Stimulated activated CD4-positive, alpha-beta T cell treated with anti-CD3 and anti-CD28 coated beads, Interleukin-1b, Interleukin-23, amount 100 ng/mL, for 4 hours (primary cell): ENCODE measurements at regions not wholly inside any gene's neighbourhood (a gene's known extent, or its start where the extent isn't known, plus 50 kb on each side); places are given as distances from the start of the nearest gene placed in this dataset.
"Not testable (repeated sequence)": the region's sequence is repeated elsewhere in the genome, so short reads cannot be mapped to it uniquely, and the experiment has no call there.

Source experiments
- DNase-seq, 2 donors: peaks; one replicate each; pipeline ENCODE4 v3.0.0-alpha.2; 2020; ENCODE audit warnings: low read depth in 2 of 2

DNA sequence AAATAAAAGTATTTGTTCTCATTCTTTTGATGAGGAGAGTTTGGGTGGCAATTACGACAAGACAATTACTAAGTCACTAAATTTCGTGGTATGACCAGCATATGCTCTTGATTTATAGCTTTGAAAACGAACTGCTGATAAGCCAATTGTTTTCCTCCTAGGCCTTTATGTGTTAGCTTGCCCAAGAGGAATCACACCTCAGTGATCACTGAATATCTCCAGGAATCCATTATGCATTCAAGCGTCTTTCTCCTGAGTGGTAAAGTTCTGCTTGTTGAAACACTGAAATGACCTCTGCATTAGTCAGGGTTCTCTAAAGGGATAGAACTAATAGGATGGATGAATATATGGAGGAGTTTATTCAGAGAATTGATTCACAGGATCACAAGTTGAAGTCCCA is 677.7 kb upstream of the MEF2C start:
- no peak for DNase-seq

DNA sequence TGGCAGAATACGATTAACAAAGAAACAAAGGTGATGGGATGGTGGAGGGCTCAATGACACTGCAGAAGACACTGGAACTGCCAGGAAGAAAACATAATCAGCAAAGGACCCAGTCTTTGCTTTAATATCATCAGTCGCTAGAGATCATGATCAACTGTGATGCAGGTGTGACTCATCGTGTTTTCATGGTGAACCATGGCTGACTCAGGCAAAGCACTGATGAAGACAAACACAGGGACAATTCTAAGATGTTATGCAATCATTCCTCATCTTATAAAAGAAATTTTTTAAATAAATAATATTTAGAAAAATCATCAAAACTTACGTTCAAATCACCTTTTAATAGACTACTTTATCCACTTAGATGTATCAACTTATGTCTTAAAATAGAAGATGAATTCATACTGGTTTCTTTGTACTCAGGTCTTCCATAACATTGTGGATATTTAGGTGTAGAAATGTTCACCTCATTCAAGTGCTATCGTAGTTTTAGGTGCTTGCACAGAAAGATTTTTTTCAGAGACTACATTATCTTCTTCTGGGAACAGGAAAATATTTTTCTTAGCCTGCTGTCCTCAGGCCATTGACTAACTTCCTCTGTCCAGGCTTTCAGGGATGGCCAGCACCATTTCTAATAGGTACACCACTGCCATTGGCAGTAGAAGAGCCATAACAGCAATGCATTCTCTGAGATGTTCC is 673.4 kb upstream of the MEF2C start:
- no peak for DNase-seq

DNA sequence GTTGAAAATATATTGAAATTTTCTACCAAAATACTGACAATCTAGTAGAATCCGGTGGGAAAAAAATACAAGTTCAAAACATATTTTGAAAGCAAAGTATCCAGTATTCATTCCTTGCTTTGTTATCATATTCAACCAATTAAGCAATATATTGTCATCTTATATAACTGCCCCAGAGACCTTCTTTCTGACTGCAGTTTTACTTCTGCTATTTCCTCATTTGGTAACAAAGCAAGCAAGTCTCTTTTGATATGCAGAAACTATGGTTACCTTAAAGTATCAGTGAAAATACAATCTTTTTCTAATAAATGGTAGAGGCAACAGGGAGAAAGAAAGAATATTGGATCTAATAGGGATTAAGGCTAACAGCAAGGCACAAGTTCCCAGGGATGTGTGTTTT is 663.7 kb upstream of the MEF2C start:
- DNase-seq: no peak

DNA sequence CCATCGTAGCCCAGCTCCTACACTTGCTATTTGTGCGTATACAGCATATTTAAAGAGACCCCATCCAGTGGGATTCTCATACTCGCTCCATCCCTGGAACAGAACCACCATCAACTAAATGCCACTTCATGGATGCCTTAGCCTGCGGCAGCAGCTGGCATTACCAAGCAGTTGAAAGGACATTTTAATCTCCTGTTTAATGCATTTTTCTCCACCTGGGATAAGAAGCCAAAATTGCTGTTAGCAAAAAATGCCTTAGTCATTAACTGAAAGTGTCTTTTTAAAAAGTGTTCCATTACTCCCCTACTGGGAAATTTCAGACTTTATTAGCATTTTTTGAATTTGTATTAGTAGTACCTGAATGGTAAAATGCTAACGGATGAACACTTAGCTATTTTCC is 662.6 kb upstream of the MEF2C start:
- no peak for DNase-seq

DNA sequence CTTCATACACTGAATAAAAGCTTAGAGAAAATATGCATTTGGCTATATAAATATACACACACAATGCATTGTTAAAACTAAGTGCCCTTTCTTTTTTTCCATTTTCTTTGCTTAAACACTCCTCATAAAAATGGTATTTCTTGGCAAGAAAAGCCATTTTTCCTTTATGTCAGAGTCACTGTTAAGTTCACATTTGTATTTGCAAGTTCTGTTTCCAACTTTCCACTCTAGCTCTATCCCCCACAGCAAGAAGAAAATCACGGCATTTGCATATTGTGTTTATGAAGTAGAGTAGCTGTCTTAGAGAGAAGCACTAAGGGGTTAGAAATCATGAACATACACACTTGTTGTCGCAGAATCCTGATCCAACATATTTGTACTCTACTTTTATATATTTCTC is 662.1 kb upstream of the MEF2C start:
- DNase-seq: no peak

DNA sequence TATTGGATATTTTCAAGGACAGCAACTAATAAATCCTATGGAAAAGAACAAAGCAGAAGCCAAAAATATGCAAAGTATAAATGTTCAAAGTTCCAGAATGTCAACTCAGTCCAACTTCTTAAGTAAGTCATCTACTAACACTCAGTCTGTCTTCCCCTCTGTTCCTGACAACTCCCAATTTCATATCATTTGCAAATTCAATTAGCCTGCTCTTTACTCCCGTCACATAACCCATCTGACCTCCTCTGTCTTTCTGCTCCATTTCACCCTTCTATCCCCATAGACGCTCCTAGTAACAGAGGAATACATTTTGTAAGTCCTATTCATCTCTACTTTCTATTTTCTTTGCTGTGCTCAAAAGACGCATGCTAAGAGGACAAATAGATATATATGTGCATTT is 659.8 kb upstream of the MEF2C start:
- no peak for DNase-seq

DNA sequence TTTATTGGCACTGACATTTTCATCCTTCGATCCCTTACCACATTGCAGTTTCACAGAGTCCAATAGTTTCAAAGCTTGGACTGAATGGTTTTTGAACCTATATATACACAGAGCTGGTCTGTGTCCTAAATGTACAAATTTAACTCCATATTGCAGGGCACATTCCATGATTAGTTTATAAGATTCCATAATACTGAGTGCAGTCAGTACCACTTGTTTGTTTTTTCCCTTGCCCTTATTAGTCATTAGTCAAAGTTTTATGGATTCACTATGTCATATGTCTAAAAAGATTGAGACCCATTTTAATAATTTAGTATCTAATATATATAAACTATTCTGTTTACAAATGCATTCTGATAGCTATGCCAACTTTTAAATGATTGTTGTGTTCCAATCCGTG is 654.8 kb upstream of the MEF2C start:
- no peak for DNase-seq

DNA sequence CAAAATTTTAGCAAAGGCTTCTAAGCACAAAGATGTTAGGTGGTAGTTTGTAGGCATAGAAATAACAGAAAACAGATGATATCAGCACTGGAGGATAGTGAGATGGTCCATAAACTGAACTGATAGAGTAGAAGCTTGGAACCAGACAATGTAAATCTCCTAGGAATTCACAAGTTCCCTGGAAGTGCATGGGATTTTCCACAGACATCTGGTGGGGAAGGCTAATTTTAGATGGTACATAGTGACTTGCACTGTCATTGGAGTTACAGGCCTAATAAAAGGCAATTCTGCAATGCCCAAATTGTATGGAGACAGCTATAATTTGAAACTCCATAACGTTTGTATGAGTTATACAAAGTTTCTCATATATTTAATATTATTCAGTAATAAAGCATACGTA is 653.0 kb upstream of the MEF2C start:
- DNase-seq: no peak

DNA sequence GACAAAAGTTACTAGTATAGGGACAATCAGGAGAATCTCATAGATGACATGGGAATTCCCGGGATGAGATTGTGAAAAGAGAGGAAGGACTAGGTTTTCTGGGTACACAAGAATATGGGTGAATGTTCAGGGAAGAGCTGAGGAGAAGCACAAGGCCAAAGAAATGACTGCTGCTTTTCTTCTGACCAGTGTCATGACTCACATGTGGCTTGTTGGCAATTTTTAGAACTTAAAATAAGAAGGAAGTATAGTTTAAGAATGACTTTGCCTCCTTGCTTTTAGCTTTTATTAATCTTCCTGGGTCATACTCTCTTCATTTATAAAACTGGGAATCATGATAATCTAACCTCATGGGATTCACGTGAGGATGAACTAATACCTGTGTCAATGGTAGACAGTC is 652.4 kb upstream of the MEF2C start:
- DNase-seq: no peak

DNA sequence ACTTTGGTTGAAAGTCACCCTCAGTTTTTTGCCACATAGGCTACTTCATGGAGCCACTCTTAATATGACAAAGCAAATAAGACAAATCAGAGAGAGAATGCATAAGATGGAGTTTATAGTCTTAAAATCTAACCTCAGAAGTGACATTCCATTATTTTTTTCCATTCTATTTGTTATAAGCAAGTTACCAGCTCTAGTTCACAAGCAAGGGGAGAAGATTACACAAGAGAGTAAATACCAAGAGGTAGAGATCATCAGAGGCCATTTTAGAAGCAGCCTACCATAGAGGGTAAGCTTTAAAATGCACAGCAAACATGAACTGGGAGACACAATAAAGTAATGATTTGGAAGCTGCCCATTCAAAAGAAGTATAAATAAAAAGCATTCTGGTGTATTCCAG is 651.3 kb upstream of the MEF2C start:
- DNase-seq: no peak

DNA sequence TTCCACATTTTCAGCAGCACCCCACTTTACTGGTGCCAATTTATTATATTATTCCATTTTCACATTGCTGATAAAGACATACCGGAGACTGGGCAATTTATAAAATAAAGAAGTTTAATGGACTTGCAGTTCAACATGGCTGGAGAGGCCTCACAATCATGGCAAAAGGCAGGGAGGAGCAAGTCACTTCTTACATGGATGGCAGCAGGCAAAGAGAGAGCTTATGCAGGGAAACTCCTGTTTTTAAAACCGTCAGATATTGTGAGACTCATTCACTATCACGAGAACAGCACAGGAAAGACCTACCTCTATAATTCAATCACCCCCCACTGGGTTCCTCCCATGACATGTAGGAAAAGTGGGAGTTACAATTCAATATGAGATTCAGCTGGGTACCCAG is 641.8 kb upstream of the MEF2C start:
- DNase-seq: no peak

DNA sequence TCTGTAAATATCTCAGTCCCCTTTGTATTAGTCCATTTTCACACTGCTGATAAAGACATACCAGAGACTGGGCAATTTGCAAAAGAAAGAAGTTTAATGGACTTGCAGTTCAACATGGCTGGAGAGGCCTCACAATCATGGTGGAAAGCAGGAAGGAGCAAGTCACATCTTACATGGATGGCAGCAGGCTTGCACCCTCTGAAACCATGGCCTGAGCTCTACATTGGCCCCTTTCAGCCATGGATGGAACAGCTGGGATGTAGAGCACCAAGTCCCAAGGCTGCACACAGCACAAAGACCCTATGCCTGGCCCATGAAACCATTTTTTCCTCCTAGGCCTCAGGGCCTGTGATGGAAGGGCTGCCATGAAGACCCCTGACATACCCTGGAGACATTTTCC is 640.9 kb upstream of the MEF2C start:
- not testable (repeated sequence) for DNase-seq

DNA sequence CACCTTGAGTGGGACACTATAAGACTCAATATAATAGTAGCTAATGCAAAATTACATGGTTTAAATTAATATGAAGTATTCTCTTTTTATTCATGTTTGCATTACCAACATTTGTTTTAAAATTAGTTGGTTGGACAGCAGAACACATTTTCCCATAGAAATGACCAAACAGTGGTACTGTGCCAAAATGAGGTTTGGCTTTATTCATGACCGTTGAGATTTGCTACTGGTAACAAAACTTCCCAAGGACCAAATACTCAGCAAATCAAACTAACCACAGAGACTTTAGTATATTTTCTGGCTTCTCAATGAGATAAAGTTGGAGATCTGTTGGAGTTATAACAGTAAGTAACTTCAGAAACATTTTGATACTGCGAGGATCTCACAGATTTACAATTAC is 637.8 kb upstream of the MEF2C start:
- DNase-seq: no peak

DNA sequence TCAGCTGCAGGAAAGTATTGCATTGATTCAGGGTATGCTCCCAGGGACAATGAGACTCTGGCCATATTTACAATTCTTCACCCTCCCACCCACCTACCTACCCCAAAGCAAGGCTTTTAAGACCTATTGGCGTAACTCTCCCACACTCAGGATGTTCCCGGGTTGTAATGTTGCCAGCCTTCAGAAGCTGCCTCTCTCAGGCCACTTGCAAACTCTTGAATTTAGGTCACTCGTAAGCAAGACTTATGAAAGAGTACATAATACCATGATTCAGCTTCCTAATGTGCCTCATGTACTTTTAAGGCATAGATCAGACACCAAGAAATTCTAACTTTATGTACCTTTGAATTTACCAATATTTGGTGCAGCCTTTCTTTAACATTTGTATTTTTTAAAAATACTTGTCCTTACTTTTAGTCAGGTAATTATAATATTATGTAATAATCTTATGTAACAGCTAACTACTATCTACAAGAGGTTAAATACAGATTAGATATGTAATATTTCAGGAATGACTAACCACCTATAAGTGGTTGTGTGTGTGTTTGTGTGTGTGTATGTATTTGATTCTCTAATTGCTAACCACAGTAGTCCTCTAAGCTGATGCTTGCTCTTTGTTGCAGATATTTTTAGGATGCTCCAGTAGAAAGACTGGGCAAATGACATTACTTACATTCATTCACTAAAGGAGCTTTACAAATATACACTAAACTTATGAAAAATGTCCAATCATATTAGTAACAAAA is 630.5 kb upstream of the MEF2C start:
- DNase-seq: no peak

DNA sequence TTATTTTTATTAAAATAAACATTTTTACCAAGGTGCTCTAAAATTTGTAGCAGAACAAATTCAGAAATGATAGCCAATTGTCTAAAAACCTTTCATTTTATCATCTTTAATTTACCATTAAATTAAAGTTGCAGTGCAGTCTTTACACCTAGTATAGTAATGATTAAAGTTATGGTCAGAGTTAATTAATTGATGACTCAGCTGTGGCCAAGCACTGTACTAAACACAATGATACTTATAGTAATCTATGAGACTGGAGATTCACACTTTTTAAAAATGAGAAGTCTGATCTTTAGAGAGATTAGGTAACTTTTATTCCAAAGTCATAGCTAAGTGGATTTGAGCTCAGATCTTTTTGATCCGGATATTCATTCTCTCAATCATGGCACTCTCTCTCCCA is 621.1 kb upstream of the MEF2C start:
- DNase-seq: no peak

DNA sequence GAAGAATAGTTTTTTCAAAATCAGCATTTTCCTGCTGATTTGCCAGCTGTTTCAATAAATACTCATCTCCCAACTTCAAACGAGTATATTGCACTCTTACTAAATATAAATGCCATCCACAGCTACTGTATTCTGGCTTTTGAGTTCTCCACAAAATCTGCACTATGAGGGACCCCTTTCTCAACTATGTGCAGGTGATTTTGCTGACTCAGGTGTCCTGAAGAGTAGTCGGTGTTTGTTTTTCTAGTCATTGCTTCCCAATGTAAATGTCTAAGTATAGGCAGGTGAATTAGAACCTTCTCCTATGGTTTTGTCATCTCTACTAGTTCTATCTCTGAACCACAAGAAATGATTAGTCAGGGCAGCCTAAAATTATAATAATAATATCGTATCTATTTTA is 616.8 kb upstream of the MEF2C start:
- DNase-seq: no peak

DNA sequence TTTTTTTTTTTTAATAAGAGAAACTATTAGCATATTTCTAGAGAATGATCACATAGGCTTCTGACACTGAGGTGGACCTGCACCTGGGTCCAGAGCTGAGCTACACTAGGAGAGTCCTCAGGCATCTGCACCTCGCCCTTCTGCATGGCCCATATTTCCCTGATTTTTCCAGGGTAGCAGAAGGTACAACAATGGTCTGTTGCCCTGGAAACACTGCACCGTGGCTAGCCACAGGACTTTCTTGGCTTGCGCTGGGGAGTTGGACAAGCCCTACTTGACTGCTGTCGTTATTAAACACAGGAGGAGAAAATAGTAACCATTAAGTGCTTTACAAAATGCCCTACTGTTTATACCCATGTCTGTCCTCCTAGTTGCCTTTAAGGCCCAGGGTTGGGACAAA is 615.7 kb upstream of the MEF2C start:
- no peak for DNase-seq

DNA sequence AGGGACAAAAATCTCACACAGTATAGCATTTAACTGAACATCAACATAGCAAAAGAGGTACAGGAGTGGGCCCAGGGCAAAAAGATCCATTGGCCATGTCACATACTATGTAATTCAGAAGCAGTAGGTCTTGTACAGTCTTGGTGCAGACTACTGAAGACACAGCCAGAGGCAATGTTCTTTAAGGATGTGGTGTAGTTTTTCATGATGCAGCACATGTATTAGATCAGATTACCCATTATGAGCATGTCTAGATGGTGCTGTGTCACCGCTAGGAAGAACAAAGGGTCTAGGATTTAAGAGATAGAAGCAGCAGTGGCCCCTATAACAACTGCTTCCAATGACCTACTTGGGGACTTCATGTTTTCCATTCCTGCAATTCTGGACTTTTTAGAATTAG is 610.4 kb upstream of the MEF2C start:
- DNase-seq: no peak

DNA sequence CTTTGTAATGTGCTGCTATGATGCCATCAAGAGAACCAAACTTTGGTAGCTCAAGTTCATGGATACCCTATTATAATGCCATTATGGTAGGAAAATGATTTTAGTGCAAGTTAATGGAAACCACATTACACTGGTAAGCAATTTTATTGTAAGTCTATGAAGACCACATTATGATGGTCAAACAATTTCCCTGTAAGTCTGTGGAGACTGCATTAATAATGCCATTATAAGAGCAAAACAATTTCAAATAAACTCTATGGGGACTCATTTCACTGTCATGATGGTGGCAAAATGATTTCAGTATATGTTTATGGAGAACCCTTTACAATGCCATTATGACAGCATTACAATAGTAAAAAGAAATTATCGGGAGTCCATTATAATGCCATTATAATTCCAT is 602.0 kb upstream of the MEF2C start:
- DNase-seq: no peak

DNA sequence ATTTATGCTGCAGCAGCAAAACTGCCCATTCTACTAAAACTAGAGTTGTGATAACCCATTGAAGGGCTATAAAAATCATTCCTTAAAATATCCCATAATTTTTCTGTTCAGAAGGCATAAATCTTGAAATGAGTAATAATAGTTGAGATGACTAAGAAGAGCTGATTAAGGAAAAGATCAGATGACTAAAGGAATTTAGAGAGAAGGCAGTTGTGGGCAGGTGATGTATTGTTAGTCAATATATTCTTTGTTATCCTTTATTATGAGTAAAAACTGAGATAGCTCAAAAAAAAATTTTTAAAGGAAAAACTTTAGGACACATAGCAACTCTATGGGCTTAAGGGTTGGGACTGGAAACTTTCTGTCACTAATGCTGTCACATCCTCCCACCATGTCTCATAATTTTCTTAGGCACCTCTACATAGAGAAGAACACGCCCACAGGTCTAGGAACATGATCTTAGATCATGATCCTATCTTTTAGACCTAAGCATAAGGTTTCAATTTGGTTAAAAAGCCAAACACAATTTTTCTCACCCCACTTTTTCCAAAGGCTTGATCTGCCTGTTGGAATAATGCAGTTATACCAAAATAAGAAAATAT is 597.5 kb upstream of the MEF2C start:
- DNase-seq: no peak

DNA sequence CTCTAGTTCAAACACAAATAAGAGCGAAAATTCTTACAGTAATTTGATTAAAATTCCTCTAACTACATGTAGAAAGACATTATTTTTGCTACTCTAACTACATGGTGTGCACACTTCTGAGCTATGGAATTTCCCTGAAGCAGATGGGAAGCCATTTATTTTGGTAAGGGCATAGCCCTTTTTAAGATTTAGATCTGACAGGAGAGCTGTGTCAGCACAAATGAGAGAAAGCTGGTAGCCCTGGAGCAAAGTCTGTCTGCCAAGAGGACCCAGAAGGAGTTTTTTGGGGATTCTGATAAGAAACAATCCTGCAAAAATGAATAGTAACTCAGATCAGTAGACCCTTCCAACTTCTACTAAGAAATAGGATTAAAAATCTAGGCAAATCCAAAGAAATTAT is 595.9 kb upstream of the MEF2C start:
- no peak for DNase-seq

DNA sequence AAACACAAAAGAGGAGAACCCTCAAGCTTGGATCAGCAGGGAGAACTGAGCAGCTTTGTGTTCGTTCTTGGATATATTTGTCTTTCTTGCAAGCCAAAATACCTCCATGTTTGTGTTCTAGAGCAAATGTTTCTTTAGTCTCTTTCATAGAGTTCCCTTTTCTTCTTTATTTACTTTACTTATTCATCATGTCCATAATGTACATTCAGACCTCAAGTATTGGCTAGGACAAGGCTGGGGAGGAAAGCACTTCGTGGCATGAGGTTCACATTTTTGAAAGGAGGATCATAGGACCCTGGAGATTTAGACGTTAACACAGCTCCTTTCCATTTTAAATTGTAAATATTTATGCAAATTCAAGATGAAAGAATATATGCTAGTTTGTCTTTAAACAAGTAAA is 590.2 kb upstream of the MEF2C start:
- DNase-seq: no peak

DNA sequence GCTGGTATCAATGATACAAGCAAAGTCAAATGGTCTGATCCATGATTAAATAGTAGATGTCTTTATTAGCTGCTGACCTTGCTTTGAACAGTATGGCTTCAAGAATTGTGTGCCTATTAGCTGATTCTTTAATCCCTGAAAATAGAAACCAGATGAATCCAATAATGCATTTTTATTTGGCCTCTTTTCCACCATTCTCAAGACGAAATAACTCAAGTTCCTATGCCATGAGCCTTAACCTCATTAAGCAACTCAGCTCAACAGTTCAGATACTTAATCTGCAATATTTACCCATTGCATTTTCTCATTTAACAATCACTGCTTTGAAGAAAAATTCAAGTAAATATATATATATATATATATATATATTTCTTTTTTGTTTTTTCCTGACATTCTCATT is 588.6 kb upstream of the MEF2C start:
- DNase-seq: no peak
